Prostate gland (tissue), 2 donors: ENCODE measurements at regions not wholly inside any gene's neighbourhood (a gene's known extent, or its start where the extent isn't known, plus 50 kb on each side); places are given as distances from the start of the nearest gene placed in this dataset.
A peak's percentile ranks its signal among the peaks of the same experiment; 100 is the strongest.

ENCODE experiments used
- DNase-seq: peaks from one replicate; pipeline ENCODE4 v3.0.0-alpha.2; 2019; ENCODE audit warnings: low spot score
- H3K27ac ChIP-seq, 2 donors: fragments of 200-600 bp; sonication (generic); 2 replicates each; pipeline ENCODE4 v1.5.1; 2017 to 2019
- H3K27me3 ChIP-seq: fragments of 200-600 bp; sonication (generic); replicated peaks from 2 replicates; pipeline ENCODE4 v1.5.1; 2019; ENCODE audit not compliant: insufficient read depth
- H3K36me3 ChIP-seq, 2 donors: fragments of 200-600 bp; sonication (generic); 1 replicate in 1 of 2; 2 replicates in 1 of 2; pipeline versions ENCODE4 v1.5.1 to v1.8.1; 2017 to 2019
- H3K4me1 ChIP-seq: fragments of 200-600 bp; sonication (generic); replicated peaks from 2 replicates; pipeline ENCODE4 v1.5.1; 2019
- H3K4me3 ChIP-seq, 2 donors: fragments of 200-600 bp; sonication (generic); 2 replicates each; pipeline ENCODE4 v1.5.1; 2017 to 2019
- H3K9me3 ChIP-seq: fragments of 200-600 bp; sonication (generic); 2 replicates; pipeline ENCODE4 v1.5.1; 2017
- CTCF ChIP-seq, 4 experiments: fragments of 200-600 bp in 2 of 4; fragments of 450-650 bp in 2 of 4; sonication (generic) in 2 of 4; IDR thresholded peaks; 1 replicate in 3 of 4; 2 replicates in 1 of 4; pipeline ENCODE4 v1.5.1; 2016 to 2019; ENCODE audit warnings: antibody characterized with exemption in 4 of 4, mild to moderate bottlenecking in 2 of 4, moderate library complexity in 2 of 4
- POLR2A ChIP-seq: fragments of 450-650 bp; IDR thresholded peaks from one replicate; pipeline ENCODE4 v1.6.1; 2016; ENCODE audit warnings: antibody characterized with exemption, mild to moderate bottlenecking
- POLR2AphosphoS5 ChIP-seq: sonication (generic); formaldehyde crosslinking; IDR thresholded peaks from one replicate; pipeline ENCODE4 v1.6.1; 2017; ENCODE audit warnings: antibody characterized with exemption
- WGBS: methylation state at CpG from one replicate; pipeline ENCODE4 v1.1.5; 2018; 5-methylcytosine and 5-hydroxymethylcytosine counted together
- intact Hi-C: fragments of 100-400 bp; cut with DNase I; formaldehyde crosslinking; loops from one replicate; pipeline ENCODE4 v1.14.2; 2022

GRCh38 chr2:66322506-66323260 lies 112.2 kb upstream of the MEIS1 start:
- Histone ChIP-seq H3K4me1 (no peaks in the 10 kb centered on the region), H3K27ac (no peak overlapping the region), H3K4me3 (no peak overlapping the region), H3K27me3 (no peaks in the 10 kb centered on the region), H3K36me3 (no peaks in the 10 kb centered on the region), H3K9me3 (no peaks in the 10 kb centered on the region)
- 83% methylated on average over 9 of the region's 9 CpGs for WGBS
- no peak for TF ChIP-seq CTCF (IDR thresholded peaks at IDR 0.05)
- no peak for TF ChIP-seq POLR2A
- TF ChIP-seq POLR2AphosphoS5 = no peak
- intact Hi-C loops = no loop called here
- DNase-seq = no peak

DNA sequence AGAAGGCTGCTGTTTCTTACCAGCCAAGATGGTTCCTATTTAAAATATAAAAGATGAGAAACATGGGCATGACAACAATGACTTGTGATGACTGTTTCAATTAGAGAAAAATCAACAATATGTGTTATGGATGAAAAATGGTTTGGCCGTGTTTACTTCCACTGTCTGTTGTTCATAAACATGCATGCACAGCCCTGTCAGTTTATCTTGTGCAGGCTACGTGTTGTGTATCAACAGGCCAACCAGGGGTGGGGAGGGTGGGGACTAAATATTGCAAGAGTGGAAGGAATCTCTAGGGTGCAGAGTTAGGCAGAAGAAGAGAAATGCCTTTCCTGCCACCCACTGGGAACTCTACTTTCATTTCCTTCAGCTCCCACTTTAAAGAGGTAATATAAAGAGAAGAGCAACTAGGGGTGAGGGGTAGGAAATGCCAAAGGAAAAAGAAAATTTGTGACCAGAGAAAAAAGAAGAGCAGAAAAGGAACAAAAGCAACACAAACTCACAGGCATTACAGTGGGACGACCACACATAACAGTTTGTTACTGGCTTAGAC lies 116.8 kb upstream of the MEIS1 start:
- no peaks in the 10 kb centered on the region for H3K4me1 ChIP-seq
- intact Hi-C loops = no loop called here
- H3K36me3 ChIP-seq = no peaks in the 10 kb centered on the region
- no peaks in the 10 kb centered on the region for H3K27me3 ChIP-seq
- no peak for DNase-seq
- H3K9me3 ChIP-seq = no peaks in the 10 kb centered on the region
- no peak overlapping the region for H3K4me3 ChIP-seq
- no peak for TF ChIP-seq CTCF (IDR thresholded peaks at IDR 0.05)
- no peak for TF ChIP-seq POLR2A
- TF ChIP-seq POLR2AphosphoS5 = no peak
- no peak overlapping the region for H3K27ac ChIP-seq
- WGBS = 93% methylated on average over 3 of the region's 3 CpGs

DNA sequence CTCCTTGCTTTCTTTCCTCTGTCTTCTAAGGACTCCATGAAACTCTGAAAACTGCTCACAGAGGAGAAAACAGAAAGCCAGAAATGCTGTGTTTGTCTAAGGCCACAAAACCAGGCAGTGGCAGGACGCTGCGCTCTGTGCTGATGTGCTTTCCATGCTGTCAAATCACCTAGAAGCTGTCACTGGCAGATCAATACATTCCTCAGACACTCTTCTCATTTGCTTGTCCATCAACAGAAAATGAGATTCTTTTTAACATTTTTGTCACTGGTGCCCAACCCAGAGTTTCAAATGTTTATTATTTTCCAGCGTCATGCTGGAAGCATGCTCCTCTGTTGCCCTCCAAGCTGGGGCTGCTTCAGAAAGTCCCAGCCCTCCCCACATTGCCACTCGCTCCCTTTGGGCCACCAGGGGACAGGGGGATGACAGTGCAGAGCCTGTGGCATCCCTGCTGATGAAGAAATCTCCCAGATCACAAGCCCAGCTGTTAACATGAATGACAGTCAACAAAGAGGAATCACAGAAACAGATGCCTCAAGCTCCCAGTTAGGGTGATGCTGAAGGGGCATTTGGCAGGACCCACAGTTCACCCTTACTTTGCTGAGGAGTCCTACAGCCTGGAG lies 117.5 kb upstream of the MEIS1 start:
- intact Hi-C loops = no loop called here

GRCh38 chr2:66306483-66306882 lies 128.4 kb upstream of the MEIS1 start:
- no peak overlapping the region for H3K4me3 ChIP-seq
- H3K27ac ChIP-seq = no peak overlapping the region
- TF ChIP-seq POLR2AphosphoS5 (peak; percentile 5), POLR2A (no peak), CTCF (IDR thresholded peaks at IDR 0.05) (no peak)
- intact Hi-C loops = no loop called here
- no peak for DNase-seq
- H3K4me1 ChIP-seq = no peaks in the 10 kb centered on the region
- H3K9me3 ChIP-seq = no peaks in the 10 kb centered on the region
- 37% methylated on average over 1 of the region's 1 CpG for WGBS
- H3K36me3 ChIP-seq = no peaks in the 10 kb centered on the region
- no peaks in the 10 kb centered on the region for H3K27me3 ChIP-seq

More for the DNA sequence above, 117.5 kb upstream of the MEIS1 start:
- DNase-seq = no peak
- Histone ChIP-seq H3K27ac (no peak overlapping the region), H3K36me3 (no peaks in the 10 kb centered on the region), H3K4me1 (no peaks in the 10 kb centered on the region), H3K4me3 (no peak overlapping the region), H3K9me3 (no peaks in the 10 kb centered on the region), H3K27me3 (no peaks in the 10 kb centered on the region)
- WGBS = 92% methylated on average over 4 of the region's 4 CpGs
- TF ChIP-seq CTCF (IDR thresholded peaks at IDR 0.05) (no peak), POLR2A (no peak), POLR2AphosphoS5 (no peak)
